GM12878 (cell line): ENCODE measurements at regions not wholly inside any gene's neighbourhood (a gene's known extent, or its start where the extent isn't known, plus 50 kb on each side); places are given as distances from the start of the nearest gene placed in this dataset.

Experiments used
- EZH2 ChIP-seq: IDR thresholded peaks from 2 replicates; pipeline ENCODE4 v1.6.1; 2012; ENCODE audit warnings: low read depth, mild to moderate bottlenecking, control low read depth, inconsistent platforms, low read length, borderline replicate concordance; ENCODE audit not compliant: control insufficient read depth
- FOXM1 ChIP-seq: IDR thresholded peaks from 2 replicates; pipeline ENCODE4 v1.6.1; 2012; ENCODE audit warnings: low read depth, mild to moderate bottlenecking, inconsistent platforms, low read length, moderate library complexity
- RAD21 ChIP-seq: IDR thresholded peaks from 2 replicates; pipeline ENCODE4 v1.6.1; 2011; ENCODE audit warnings: mild to moderate bottlenecking, low read depth, low read length, moderate library complexity; ENCODE audit not compliant: insufficient read depth
- RFX5 ChIP-seq: IDR thresholded peaks from 2 replicates; pipeline ENCODE4 v1.6.1; 2011; ENCODE audit warnings: low read depth, low read length, improper control_type of control experiment
- TF ChIP-seq, protein P1 (sequence below), 3 experiments: IDR thresholded peaks in 2 of 3; conservative IDR thresholded peaks in 1 of 3; 2 replicates each; pipeline ENCODE4 v1.5.1; 2011; ENCODE audit warnings: low read depth in 3 of 3, low read length in 3 of 3, mild to moderate bottlenecking in 3 of 3, control low read depth in 2 of 3, moderate library complexity in 2 of 3, inconsistent platforms in 1 of 3, mixed read lengths in 1 of 3; ENCODE audit not compliant: control insufficient read depth in 2 of 3, insufficient read depth in 1 of 3; ENCODE audit errors: extremely low read depth in 1 of 3

DNA sequence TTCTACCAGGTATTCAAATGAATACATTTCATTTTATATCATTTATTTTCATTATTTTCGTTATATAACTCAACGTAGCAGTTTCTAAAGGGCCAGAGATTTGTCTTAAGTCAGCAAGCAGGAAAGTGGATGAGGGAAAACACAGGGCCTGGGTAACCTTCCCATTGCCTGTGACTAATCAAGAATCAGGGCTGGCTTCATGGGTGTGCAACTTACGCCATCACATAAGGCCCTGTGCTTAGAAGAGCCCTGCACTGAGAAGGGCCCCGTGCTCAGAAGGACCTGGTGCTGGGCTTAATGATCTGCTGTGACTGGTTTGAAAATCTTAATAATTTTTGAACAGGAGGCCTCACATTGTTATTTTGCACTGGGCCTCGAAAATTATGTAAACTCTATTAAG lies 65.4 kb upstream of the FAM9C start:
- TF ChIP-seq RAD21 = no peak
- no peak for TF ChIP-seq EZH2
- TF ChIP-seq RFX5 = no peak
- TF ChIP-seq FOXM1 = no peak
- TF ChIP-seq, protein P1, sequence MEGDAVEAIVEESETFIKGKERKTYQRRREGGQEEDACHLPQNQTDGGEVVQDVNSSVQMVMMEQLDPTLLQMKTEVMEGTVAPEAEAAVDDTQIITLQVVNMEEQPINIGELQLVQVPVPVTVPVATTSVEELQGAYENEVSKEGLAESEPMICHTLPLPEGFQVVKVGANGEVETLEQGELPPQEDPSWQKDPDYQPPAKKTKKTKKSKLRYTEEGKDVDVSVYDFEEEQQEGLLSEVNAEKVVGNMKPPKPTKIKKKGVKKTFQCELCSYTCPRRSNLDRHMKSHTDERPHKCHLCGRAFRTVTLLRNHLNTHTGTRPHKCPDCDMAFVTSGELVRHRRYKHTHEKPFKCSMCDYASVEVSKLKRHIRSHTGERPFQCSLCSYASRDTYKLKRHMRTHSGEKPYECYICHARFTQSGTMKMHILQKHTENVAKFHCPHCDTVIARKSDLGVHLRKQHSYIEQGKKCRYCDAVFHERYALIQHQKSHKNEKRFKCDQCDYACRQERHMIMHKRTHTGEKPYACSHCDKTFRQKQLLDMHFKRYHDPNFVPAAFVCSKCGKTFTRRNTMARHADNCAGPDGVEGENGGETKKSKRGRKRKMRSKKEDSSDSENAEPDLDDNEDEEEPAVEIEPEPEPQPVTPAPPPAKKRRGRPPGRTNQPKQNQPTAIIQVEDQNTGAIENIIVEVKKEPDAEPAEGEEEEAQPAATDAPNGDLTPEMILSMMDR (IDR thresholded peaks at IDR 0.05 in 2 of 3, conservative IDR thresholded peaks at IDR 0.05 in 1 of 3; ENCODE audit: control insufficient read depth in 2 of 3, extremely low read depth in 1 of 3, insufficient read depth in 1 of 3, low read depth in 3 of 3, low read length in 3 of 3) = no peak
